GM19328 (cell line): ENCODE measurements at regions not wholly inside any gene's neighbourhood (a gene's known extent, or its start where the extent isn't known, plus 50 kb on each side); places are given as distances from the start of the nearest gene placed in this dataset.

Source experiments
- ATAC-seq: cut with Tn5 transposase; IDR thresholded peaks from one replicate; pipeline ENCODE4 v1.9.1; 2021; ENCODE audit warnings: mild to moderate bottlenecking, moderate library complexity; ENCODE audit not compliant: unreplicated experiment

- no peak for ATAC-seq
Measured at GRCh38 chr5:164545507-164545906, 1040.1 kb downstream of the MAT2B start.

GRCh38 chr5:164553851-164554250, 1048.4 kb downstream of the MAT2B start:
- ATAC-seq = no peak

- no peak for ATAC-seq
Measured at GRCh38 chr5:164555809-164556208, 1050.4 kb downstream of the MAT2B start.

- no peak for ATAC-seq
Measured at GRCh38 chr5:164560216-164560615, 1054.8 kb downstream of the MAT2B start.

- no peak for ATAC-seq
Measured at GRCh38 chr5:164561933-164562872, 1056.8 kb downstream of the MAT2B start.

- ATAC-seq = no peak
Measured at GRCh38 chr5:164563370-164563769, 1058.0 kb downstream of the MAT2B start.

GRCh38 chr5:164573397-164573796, 1068.0 kb downstream of the MAT2B start:
- ATAC-seq = no peak

GRCh38 chr5:164577201-164577600, 1071.8 kb downstream of the MAT2B start:
- ATAC-seq = no peak

- ATAC-seq = no peak
Measured at GRCh38 chr5:164577742-164578141, 1072.3 kb downstream of the MAT2B start.

- ATAC-seq = no peak
Measured at GRCh38 chr5:164578401-164578800, 1073.0 kb downstream of the MAT2B start.

GRCh38 chr5:164578911-164579310, 1073.5 kb downstream of the MAT2B start:
- no peak for ATAC-seq

- ATAC-seq = no peak
Measured at GRCh38 chr5:164580155-164580554, 1074.7 kb downstream of the MAT2B start.

GRCh38 chr5:164581889-164582288, 1076.5 kb downstream of the MAT2B start:
- no peak for ATAC-seq

GRCh38 chr5:164593982-164594381, 1088.6 kb downstream of the MAT2B start:
- ATAC-seq = no peak

- ATAC-seq = peak; percentile 85
Measured at GRCh38 chr5:164597293-164597900, 1092.0 kb downstream of the MAT2B start.

- no peak for ATAC-seq
Measured at GRCh38 chr5:164600274-164600673, 1094.9 kb downstream of the MAT2B start.

GRCh38 chr5:164600929-164601535, 1095.6 kb downstream of the MAT2B start:
- no peak for ATAC-seq

GRCh38 chr5:164608507-164608906, 1103.1 kb downstream of the MAT2B start:
- ATAC-seq = no peak

- ATAC-seq = no peak
Measured at GRCh38 chr5:164610374-164610773, 1105.0 kb downstream of the MAT2B start.

- ATAC-seq = no peak
Measured at GRCh38 chr5:164614707-164615106, 1109.3 kb downstream of the MAT2B start.

GRCh38 chr5:164617290-164617689, 1111.9 kb downstream of the MAT2B start:
- no peak for ATAC-seq

- no peak for ATAC-seq
Measured at GRCh38 chr5:164627021-164627420, 1121.6 kb downstream of the MAT2B start.
